HG03378 (cell line): ENCODE measurements at regions not wholly inside any gene's neighbourhood (a gene's known extent, or its start where the extent isn't known, plus 50 kb on each side); places are given as distances from the start of the nearest gene placed in this dataset.

Source experiments
- ATAC-seq: cut with Tn5 transposase; IDR thresholded peaks from one replicate; pipeline ENCODE4 v1.9.1; 2021; ENCODE audit warnings: mild to moderate bottlenecking, moderate library complexity; ENCODE audit not compliant: unreplicated experiment

DNA sequence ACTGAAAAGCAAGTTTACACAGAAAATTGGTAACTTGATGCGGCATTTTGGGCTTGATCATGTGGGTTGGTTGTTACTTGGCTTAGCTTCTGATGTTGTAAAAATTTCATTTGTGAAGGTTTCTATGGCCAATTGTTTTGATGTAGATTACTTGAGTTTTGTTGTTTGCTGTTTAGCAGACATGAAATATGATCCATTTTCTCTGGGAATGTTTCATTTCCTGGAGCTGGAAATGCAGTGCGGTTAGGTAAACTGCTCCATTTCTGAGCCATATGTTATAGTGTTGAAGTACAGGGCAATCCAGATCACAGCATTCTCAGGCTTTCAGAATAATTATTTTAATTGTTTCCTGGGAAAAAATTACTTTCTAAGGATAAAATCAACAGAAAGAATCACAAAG is 396.9 kb downstream of the ENC1 start:
- no peak for ATAC-seq

- no peak for ATAC-seq
Measured at GRCh38 chr5:74242516-74242915, 398.0 kb downstream of the ENC1 start.

- no peak for ATAC-seq
Measured at GRCh38 chr5:74241751-74242140, 398.8 kb downstream of the ENC1 start.

DNA sequence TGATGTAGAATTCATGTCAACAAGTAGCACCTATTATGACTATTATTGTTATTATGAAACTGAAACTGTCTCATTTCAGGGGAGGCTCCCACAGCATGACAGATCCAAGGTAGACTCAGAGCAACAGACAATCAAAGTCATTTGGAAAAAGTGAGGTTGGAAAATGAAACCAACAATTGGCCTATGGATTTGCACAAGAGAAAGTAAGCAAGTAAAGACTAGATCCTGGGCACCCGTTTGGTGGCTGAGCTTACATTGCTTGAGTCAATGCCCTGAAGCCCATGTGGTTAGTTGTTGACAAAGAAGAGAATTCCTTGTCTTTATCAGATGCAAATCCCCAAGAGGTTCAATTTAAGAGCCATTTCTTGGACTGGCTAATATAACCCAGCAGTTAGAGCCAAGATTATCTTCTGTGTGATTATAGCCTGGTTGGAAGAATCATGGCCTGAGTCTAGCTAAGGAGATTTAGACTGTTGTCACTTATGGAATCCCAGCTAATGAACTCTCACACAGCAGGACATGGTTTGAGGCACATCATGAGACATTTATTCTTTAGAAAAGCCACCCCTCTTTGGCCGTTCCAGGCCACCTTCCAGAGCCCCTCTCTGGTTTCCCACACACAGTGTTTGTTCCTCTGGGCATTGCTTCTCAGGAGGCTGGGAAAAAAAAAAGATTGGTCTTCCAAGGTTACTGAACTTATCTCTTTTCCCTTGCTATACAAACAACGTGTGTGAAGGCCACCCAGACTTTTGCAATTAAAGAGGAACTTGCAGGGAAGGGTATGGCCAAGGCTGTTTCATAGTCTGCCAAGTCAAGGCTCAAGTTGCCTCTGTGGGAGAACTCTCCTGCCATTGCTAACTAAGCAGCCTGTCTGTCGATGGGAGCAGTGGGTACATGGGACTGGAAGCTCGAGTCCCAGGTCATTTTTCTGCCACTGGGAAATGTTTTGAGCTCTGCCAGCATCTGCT is 399.5 kb downstream of the ENC1 start:
- ATAC-seq = no peak

DNA sequence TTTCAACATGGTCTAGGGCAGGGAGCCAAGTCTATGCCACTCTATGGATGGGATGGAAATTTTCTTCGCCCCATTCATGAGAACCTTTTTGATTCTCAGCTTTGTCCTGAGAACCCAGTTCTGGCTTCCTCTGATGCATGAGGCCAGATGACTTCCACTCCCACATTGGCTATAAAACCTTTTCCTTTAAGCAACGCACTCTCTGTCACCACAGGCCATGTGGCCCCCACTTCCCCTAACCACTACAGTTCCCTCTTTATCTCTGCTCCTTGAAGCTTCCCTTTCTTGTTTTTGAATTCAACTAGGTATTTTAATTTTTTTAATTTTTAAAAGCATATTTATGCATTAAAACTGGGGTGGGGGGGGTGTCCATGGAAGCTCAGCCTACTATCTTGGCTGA is 401.3 kb downstream of the ENC1 start:
- ATAC-seq = no peak

DNA sequence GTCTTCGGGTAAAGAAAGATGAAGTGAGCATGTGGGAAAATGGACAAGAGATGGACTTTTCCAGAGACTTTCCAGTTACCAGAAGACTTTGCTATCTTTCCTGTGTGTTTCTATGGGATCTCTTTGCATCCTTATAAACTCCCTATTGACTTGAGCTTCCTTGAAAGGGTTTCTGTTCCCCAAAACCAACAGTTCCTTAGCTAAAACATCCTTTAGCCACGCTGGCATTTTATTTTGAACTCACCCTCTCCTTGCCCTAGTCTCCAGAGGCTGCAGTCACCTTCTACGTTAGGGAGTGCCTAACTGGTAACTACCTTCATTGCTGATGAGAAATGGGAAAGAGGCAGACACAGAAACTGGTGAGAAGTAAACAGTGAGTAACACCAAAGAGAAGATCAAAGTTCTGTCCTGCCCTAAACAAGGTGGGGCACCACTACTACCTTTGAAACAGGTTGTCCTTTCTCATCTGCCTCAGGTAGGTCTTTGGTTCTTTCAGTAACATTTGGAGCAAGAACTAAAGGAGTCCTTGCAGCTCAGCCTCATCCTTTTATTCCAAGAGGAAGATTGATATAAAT is 402.9 kb downstream of the ENC1 start:
- ATAC-seq = no peak

DNA sequence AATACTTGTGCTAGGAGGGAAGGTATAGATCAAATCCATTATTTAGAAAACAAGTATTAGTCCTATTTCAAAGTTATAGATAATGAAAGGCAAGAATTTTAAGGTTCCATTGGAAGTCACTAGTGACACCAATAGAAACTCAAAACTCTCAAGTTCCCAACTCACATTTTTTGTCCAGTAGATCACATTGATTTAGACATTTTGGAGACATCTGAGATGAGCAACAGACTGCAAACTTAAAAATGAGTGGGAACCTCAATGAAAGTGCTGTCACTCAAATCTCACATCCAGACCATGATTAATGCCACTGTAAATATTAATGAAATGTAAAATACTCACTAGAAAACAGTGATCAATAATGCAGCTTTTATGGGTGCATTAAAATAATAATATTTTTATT is 405.0 kb downstream of the ENC1 start:
- no peak for ATAC-seq

- no peak for ATAC-seq
Measured at GRCh38 chr5:74233571-74233970, 407.0 kb downstream of the ENC1 start.

DNA sequence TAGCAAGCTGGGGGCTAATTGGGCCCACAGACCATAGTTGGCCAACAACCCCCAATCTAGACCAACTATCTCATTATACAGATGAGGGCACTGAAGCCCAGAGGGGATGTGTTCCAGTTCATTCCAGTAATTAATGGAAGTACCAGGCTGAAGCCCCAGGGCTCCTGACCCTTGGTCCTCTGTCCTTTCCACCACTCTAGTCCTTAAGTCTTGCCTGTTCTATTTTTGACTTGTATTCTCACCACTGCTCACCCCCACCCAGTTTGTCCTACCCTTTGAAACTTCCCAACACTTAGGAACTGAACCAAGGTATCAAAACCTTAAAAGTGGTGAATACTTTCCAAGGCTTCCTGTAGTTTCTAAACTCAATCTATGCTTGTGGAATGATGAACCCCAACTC is 407.4 kb downstream of the ENC1 start:
- no peak for ATAC-seq

DNA sequence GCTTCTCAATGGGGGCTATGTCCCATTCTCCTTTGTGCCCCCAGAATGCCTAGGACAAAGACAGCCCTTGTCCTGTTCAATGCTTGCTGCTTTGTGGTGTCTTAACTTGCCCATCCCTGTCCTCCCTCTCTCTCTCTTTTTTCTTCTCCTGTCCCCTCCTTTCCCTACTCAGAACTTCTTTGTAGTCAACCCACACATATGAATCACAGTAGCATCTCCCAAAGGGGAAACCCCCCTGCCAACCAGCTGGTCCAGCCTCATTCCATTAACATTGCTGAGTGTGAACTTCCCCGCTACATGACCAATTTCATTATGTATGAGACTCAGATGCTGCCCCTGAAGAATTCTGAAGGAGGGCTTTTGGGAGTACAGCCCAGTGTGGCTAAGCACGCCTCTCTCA is 408.3 kb downstream of the ENC1 start:
- no peak for ATAC-seq

DNA sequence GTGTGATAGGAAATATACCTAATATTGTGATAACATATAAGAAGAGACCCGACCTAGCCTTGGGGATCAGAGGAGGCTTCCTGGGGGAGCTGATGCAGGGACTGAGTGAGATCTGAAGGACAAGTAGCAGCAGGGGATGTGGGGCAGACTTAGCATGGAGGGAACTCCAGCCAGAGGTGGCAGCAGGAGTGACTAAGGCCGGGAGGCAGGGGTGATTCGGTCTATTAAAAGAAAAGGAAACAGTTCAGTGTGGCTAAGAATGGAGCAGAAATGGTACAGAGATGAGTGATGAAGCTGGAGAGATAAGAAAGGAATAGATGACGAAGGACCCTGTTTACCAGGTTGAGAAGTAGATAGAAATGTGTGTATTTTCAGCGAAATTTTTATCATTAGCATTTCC is 408.8 kb downstream of the ENC1 start:
- no peak for ATAC-seq

DNA sequence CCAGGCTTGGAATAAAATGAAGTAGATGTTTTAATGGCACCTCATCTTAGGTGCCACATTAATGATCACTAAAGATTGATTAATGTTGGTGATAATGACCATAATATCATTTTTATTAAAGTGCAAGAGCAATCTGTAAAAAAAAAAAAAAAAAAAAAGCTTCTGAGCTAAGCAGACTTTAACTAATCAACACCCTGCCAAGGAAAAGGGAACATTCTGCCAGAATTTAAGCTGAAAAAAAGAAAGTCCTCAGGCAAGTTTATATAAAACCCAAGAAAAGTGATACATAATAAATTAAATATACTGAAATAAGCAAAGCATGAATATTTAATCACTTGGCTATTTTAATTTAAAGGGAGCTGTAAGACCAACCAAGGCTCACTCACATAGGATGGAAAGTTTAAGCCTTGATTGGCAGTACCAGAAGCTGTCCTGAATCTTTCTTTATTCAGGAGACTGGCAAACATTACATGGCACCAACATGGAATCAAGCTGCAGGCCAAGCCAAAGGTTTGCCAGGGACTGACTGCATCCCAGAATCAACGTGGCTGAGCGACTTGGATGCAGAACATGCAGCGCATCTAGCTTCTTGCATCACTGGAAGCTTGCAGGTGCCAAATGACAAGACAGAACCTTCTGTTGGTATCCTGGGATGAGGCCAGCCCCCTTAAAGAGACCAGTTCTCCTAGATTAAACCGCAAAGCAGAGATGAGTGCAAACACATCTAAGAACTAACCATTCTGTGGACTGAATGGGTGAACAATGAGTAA is 413.6 kb downstream of the ENC1 start:
- no peak for ATAC-seq

- ATAC-seq = no peak
Measured at GRCh38 chr5:74225587-74225986, 414.9 kb downstream of the ENC1 start.

- no peak for ATAC-seq
Measured at GRCh38 chr5:74224331-74224730, 416.2 kb downstream of the ENC1 start.

DNA sequence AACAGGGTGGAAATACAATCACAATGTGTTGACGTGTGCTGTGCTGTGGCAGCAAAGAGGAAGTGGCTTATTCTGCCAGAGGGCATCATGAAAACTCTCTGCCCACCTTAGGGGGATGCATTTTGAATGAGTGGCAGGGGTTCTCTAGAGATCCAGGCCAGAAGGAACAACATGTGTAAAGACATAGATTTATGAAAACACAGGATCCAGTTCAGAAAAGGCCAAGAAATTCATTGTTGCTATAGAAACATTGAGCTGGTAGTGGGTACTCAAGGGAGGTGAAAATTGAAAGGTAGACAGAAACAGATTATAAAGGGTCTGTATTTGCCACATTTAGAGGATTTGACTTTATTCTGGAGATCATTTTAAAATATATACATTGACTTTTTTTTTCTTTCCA is 417.7 kb downstream of the ENC1 start:
- no peak for ATAC-seq

- no peak for ATAC-seq
Measured at GRCh38 chr5:74221413-74221812, 419.1 kb downstream of the ENC1 start.

GRCh38 chr5:74216012-74216411 is 424.5 kb downstream of the ENC1 start:
- no peak for ATAC-seq

DNA sequence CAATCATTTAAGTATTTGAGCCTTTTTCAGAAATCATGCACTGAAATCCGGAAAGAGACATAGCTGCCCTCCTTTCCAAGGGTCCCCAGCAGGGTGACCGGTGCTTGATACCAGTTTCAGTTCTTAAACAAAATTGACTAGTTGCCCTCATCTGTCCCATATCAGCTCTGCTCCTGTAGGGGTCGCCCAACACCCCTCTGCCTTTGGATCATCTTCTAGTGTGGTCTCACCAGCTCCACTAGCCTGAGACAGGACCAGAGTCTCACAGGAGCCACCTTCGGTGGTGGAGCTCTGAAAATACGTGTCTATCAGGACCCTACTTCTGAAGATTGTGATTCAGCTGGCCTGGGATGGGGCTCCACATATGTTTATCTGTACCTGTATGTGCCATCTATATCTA is 428.2 kb downstream of the ENC1 start:
- no peak for ATAC-seq

- no peak for ATAC-seq
Measured at GRCh38 chr5:74209571-74209970, 431.0 kb downstream of the ENC1 start.

GRCh38 chr5:74206579-74207550 is 433.7 kb downstream of the ENC1 start:
- ATAC-seq = no peak
